ENCODE measurements at regions not wholly inside any gene's neighbourhood (a gene's known extent, or its start where the extent isn't known, plus 50 kb on each side); places are given as distances from the start of the nearest gene placed in this dataset.

DNA sequence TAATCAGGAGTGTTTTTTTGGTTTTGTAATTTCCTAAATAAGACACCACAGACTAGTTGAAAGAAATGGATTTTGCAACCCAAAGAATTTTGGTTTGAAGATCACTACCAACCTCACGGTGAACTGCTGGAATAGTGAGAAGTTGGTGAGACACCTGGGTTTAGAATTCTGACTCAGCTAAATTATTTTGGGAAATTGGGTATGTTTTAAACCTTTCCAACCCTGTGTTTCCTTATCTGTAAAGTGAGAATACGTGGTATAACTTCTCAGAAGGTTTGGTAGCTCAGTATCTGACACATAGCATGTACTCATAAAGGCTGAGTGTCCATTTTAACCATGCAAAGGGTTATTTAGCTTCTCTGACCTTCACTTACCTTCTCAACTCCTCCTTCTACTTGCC lies 261.9 kb downstream of the FOXA2 start:
- intact Hi-C loops (cut with micrococcal nuclease): no loop called here
- Mint-ChIP-seq H3K4me1 (ENCODE audit: insufficient read depth, unreplicated experiment) (peaks cover 15% of the 10 kb centered on the region), H3K36me3 (ENCODE audit: insufficient read depth, unreplicated experiment) (no peaks in the 10 kb centered on the region)

DNA sequence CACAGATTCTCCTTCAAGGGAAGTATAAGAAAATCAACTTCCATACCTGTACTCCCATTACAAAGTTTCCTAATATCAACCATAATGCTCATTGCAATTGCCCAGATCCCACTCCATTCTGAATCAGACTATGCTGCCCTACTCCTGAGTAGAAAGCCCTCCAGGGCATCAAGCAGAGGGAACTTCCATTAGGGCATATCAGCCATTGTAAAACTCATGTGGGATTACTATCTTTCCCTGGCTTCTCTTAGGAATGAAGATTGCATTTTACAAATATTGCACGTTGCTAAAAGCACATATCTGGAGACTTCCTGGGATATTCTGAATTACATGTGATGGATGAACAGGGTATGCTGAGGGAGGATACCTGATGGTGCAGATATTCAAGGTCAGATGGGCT lies 263.2 kb downstream of the FOXA2 start:
- H3K4me1 Mint-ChIP-seq (ENCODE audit: insufficient read depth, unreplicated experiment): peaks cover 15% of the 10 kb centered on the region
- ChIA-PET CTCF (interaction anchor here (1.5 to 3.0 kb wide), 2 partner anchors 18 to 363 kb away, joined by 13 to 17 read pairs; no protein-coding TSS in a partner anchor), POLR2A (interaction anchor here (2.0 kb wide), 1 partner anchor 32 kb away, joined by 6 read pairs; no protein-coding TSS in a partner anchor)
- intact Hi-C loops (cut with micrococcal nuclease): no loop called here
- no peak overlapping the region for H3K27ac Mint-ChIP-seq (ENCODE audit: low read depth, unreplicated experiment)
- H3K9me3 Mint-ChIP-seq (ENCODE audit: unreplicated experiment): peaks cover 8% of the 10 kb centered on the region
- no TSS peak for BruUV-seq (replicated peaks)
- H3K4me3 Mint-ChIP-seq (ENCODE audit: unreplicated experiment): no peak overlapping the region
- H3K27me3 Mint-ChIP-seq (ENCODE audit: insufficient read depth, unreplicated experiment): no peaks in the 10 kb centered on the region
- no peaks in the 10 kb centered on the region for H3K36me3 Mint-ChIP-seq (ENCODE audit: insufficient read depth, unreplicated experiment)
- TF ChIP-seq, protein P1, sequence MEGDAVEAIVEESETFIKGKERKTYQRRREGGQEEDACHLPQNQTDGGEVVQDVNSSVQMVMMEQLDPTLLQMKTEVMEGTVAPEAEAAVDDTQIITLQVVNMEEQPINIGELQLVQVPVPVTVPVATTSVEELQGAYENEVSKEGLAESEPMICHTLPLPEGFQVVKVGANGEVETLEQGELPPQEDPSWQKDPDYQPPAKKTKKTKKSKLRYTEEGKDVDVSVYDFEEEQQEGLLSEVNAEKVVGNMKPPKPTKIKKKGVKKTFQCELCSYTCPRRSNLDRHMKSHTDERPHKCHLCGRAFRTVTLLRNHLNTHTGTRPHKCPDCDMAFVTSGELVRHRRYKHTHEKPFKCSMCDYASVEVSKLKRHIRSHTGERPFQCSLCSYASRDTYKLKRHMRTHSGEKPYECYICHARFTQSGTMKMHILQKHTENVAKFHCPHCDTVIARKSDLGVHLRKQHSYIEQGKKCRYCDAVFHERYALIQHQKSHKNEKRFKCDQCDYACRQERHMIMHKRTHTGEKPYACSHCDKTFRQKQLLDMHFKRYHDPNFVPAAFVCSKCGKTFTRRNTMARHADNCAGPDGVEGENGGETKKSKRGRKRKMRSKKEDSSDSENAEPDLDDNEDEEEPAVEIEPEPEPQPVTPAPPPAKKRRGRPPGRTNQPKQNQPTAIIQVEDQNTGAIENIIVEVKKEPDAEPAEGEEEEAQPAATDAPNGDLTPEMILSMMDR (IDR thresholded peaks at IDR 0.05; ENCODE audit: unreplicated experiment): no peak
- no peak for DNase-seq (ENCODE audit: unreplicated experiment)

More for the DNA sequence above, 261.9 kb downstream of the FOXA2 start:
- no peak for DNase-seq (ENCODE audit: unreplicated experiment)
- no peak overlapping the region for H3K4me3 Mint-ChIP-seq (ENCODE audit: unreplicated experiment)
- TF ChIP-seq, protein P1 (IDR thresholded peaks at IDR 0.05; ENCODE audit: unreplicated experiment): no peak
- BruUV-seq (replicated peaks): no TSS peak
- peaks cover 8% of the 10 kb centered on the region for H3K9me3 Mint-ChIP-seq (ENCODE audit: unreplicated experiment)
- H3K27ac Mint-ChIP-seq (ENCODE audit: low read depth, unreplicated experiment): no peak overlapping the region
- ChIA-PET CTCF (interaction anchor here (0.5 to 2.2 kb wide), 7 partner anchors 9 to 363 kb away, joined by 3 to 11 read pairs (median 4); no protein-coding TSS in a partner anchor), POLR2A (interaction anchor here (0.7 kb wide), 1 partner anchor 148 kb away, joined by 3 read pairs; no protein-coding TSS in a partner anchor)
- no peaks in the 10 kb centered on the region for H3K27me3 Mint-ChIP-seq (ENCODE audit: insufficient read depth, unreplicated experiment)

DNA sequence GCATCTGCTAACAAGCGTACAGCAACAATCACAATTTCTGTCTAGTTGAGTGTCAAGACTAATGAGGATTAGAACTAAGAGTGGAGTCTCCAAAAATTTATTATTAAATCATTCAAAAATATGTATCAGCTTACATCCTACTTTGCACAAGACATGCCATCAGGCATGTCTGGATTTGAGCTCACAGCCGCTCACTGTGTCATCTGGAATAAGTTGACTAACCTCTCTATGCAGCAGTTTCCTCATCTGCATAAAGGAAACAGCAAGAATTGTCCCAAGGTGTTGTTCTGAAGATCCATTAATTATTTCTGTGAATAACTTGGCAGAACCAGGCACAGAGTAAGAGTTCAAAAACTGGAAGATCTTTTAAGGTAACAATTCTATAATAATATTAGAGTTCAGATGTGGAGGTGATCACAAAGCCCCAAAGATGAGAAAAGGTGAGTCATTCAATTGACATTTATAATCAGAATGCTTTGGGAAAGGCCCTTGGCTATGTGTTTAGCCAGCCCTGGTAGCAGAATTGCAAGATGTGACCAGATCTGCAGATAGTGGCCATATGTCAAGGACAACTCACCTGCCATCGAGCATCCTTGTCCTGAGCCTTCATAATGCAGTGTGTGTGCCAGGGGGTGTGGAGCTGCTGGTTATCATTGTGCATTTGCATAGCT lies 264.0 kb downstream of the FOXA2 start:
- Mint-ChIP-seq H3K4me1 (ENCODE audit: insufficient read depth, unreplicated experiment) (peaks cover 15% of the 10 kb centered on the region), H3K27me3 (ENCODE audit: insufficient read depth, unreplicated experiment) (no peaks in the 10 kb centered on the region), H3K27ac (ENCODE audit: low read depth, unreplicated experiment) (peak overlapping the region; percentile 11), H3K9me3 (ENCODE audit: unreplicated experiment) (peaks cover 8% of the 10 kb centered on the region), H3K4me3 (ENCODE audit: unreplicated experiment) (no peak overlapping the region), H3K36me3 (ENCODE audit: insufficient read depth, unreplicated experiment) (no peaks in the 10 kb centered on the region)
- ChIA-PET CTCF (interaction anchor here (0.6 to 3.0 kb wide), 8 partner anchors 15 to 679 kb away, joined by 3 to 17 read pairs (median 4); no protein-coding TSS in a partner anchor), POLR2A (interaction anchor here (0.6 to 2.0 kb wide), 3 partner anchors 31 to 1194 kb away, joined by 3 to 6 read pairs (median 3); no protein-coding TSS in a partner anchor)
- BruUV-seq (replicated peaks): no TSS peak
- intact Hi-C loops (cut with micrococcal nuclease): no loop called here
- peak; percentile 18 for DNase-seq (ENCODE audit: unreplicated experiment)
- TF ChIP-seq, protein P1 (IDR thresholded peaks at IDR 0.05; ENCODE audit: unreplicated experiment): no peak

DNA sequence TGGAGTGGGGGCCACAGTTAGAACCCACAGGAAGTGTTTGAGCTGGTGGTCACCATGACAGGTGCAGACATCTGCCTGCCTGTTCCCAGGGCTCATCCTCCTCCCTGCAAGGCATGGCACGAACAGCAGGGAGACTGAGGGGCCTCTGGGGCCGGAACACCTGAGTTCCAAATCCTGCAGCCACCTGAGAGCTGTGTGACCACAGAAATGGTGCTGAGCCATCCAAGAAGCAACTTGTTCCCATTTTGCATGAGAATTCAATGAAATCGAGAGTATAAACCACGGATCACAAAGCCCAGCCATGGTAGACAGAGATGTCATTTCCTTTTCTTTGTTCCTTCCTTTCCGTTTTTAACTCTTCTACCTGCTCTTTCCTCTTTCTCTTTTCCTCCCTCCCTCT lies 268.6 kb downstream of the FOXA2 start:
- BruUV-seq (replicated peaks): no TSS peak
- intact Hi-C loops (cut with micrococcal nuclease): loop anchor here (10.0 kb wide), 1 partner anchor 1481 kb away; no protein-coding TSS in a partner anchor
- ChIA-PET POLR2A (interaction anchor here (0.6 to 1.4 kb wide), 2 partner anchors 10 to 1320 kb away, joined by 3 to 4 read pairs; no protein-coding TSS in a partner anchor), CTCF (interaction anchor here (0.9 to 8.4 kb wide), 7 partner anchors 15 to 613 kb away, joined by 3 to 143 read pairs (median 3); no protein-coding TSS in a partner anchor)
- TF ChIP-seq, protein P1 (IDR thresholded peaks at IDR 0.05; ENCODE audit: unreplicated experiment): no peak
- no peaks in the 10 kb centered on the region for H3K27me3 Mint-ChIP-seq (ENCODE audit: insufficient read depth, unreplicated experiment)
- H3K4me3 Mint-ChIP-seq (ENCODE audit: unreplicated experiment): no peak overlapping the region
- H3K36me3 Mint-ChIP-seq (ENCODE audit: insufficient read depth, unreplicated experiment): no peaks in the 10 kb centered on the region
- no peak for DNase-seq (ENCODE audit: unreplicated experiment)
- H3K27ac Mint-ChIP-seq (ENCODE audit: low read depth, unreplicated experiment): no peak overlapping the region
- peaks cover 8% of the 10 kb centered on the region for H3K9me3 Mint-ChIP-seq (ENCODE audit: unreplicated experiment)
- peaks cover 15% of the 10 kb centered on the region for H3K4me1 Mint-ChIP-seq (ENCODE audit: insufficient read depth, unreplicated experiment)
